HG03558 (cell line): ENCODE measurements at regions not wholly inside any gene's neighbourhood (a gene's known extent, or its start where the extent isn't known, plus 50 kb on each side); places are given as distances from the start of the nearest gene placed in this dataset.
"Not testable (repeated sequence)": the region's sequence is repeated elsewhere in the genome, so short reads cannot be mapped to it uniquely, and the experiment has no call there.

ENCODE experiments used
- ATAC-seq: cut with Tn5 transposase; IDR thresholded peaks from one replicate; pipeline ENCODE4 v1.9.1; 2021; ENCODE audit warnings: moderate number of reproducible peaks; ENCODE audit not compliant: unreplicated experiment; ENCODE audit errors: extremely low read depth

GRCh38 chrX:1105031-1105430, 107.4 kb downstream of the CRLF2 start:
- ATAC-seq: not testable (repeated sequence)

- ATAC-seq: no peak
Observed at GRCh38 chrX:1103360-1103759, 109.1 kb downstream of the CRLF2 start.

- no peak for ATAC-seq
Observed at GRCh38 chrX:1102786-1103185, 109.7 kb downstream of the CRLF2 start.

- ATAC-seq: not testable (repeated sequence)
Observed at GRCh38 chrX:1102221-1102620, 110.2 kb downstream of the CRLF2 start.

- no peak for ATAC-seq
Observed at GRCh38 chrX:1099146-1099770, 113.2 kb downstream of the CRLF2 start.

- ATAC-seq: no peak
Observed at GRCh38 chrX:1097328-1097727, 115.1 kb downstream of the CRLF2 start.

GRCh38 chrX:1094566-1095333, 117.7 kb downstream of the CRLF2 start:
- no peak for ATAC-seq

GRCh38 chrX:1093586-1094421, 118.6 kb downstream of the CRLF2 start:
- no peak for ATAC-seq

- no peak for ATAC-seq
Observed at GRCh38 chrX:1093121-1093520, 119.3 kb downstream of the CRLF2 start.

- no peak for ATAC-seq
Observed at GRCh38 chrX:1086444-1087409, 125.7 kb downstream of the CRLF2 start.

- ATAC-seq: not testable (repeated sequence)
Observed at GRCh38 chrX:1085871-1086270, 126.6 kb downstream of the CRLF2 start.

GRCh38 chrX:1084689-1085088, 127.8 kb downstream of the CRLF2 start:
- no peak for ATAC-seq

GRCh38 chrX:1076871-1077651, 135.4 kb downstream of the CRLF2 start:
- no peak for ATAC-seq

GRCh38 chrX:1075741-1076140, 136.7 kb downstream of the CRLF2 start:
- ATAC-seq: no peak

- no peak for ATAC-seq
Observed at GRCh38 chrX:1075156-1075555, 137.3 kb downstream of the CRLF2 start.

GRCh38 chrX:1074755-1075154, 137.7 kb downstream of the CRLF2 start:
- no peak for ATAC-seq

- ATAC-seq: no peak
Observed at GRCh38 chrX:1074172-1074571, 138.3 kb downstream of the CRLF2 start.

- no peak for ATAC-seq
Observed at GRCh38 chrX:1072637-1073377, 139.6 kb downstream of the CRLF2 start.
